Effector memory CD8-positive, alpha-beta T cell (primary cell): ENCODE measurements at regions not wholly inside any gene's neighbourhood (a gene's known extent, or its start where the extent isn't known, plus 50 kb on each side); places are given as distances from the start of the nearest gene placed in this dataset.
"Not testable (repeated sequence)": the region's sequence is repeated elsewhere in the genome, so short reads cannot be mapped to it uniquely, and the experiment has no call there.

ENCODE experiments used
- ATAC-seq: fragments of 150-1000 bp; cut with Tn5 transposase; replicated peaks from 2 replicates; pipeline ENCODE4 v1.10.0; 2021; ENCODE audit warnings: mild to moderate bottlenecking, moderate library complexity
- DNase-seq, 3 experiments: peaks; one replicate each; pipeline ENCODE4 v3.0.0; 2021
- H3K27ac Mint-ChIP-seq, 2 donors: one replicate each; pipeline ENCODE4 v1.8.0; 2022; ENCODE audit warnings: mild to moderate bottlenecking in 2 of 2, mixed read lengths in 2 of 2, moderate library complexity in 2 of 2
- H3K27me3 Mint-ChIP-seq, 2 donors: one replicate each; pipeline ENCODE4 v1.8.0; 2022; ENCODE audit warnings: mixed read lengths in 2 of 2
- H3K36me3 Mint-ChIP-seq: one replicate; pipeline ENCODE4 v1.8.0; 2022; ENCODE audit warnings: mild to moderate bottlenecking, moderate library complexity, mixed read lengths; ENCODE audit not compliant: insufficient read depth
- H3K4me1 Mint-ChIP-seq, 2 donors: one replicate each; pipeline ENCODE4 v1.8.0; 2022; ENCODE audit warnings: low read depth in 2 of 2, mixed read lengths in 2 of 2
- H3K4me3 Mint-ChIP-seq, 2 donors: one replicate each; pipeline ENCODE4 v1.8.0; 2022; ENCODE audit warnings: mild to moderate bottlenecking in 2 of 2, mixed read lengths in 2 of 2, moderate library complexity in 2 of 2
- H3K9me3 Mint-ChIP-seq, 2 donors: one replicate each; pipeline ENCODE4 v1.8.0; 2022; ENCODE audit warnings: mixed read lengths in 2 of 2

- H3K36me3 Mint-ChIP-seq: no peaks in the 10 kb centered on the region
- DNase-seq (no peak), ATAC-seq (no peak)
- H3K9me3 Mint-ChIP-seq: no peaks in the 10 kb centered on the region
- H3K4me1 Mint-ChIP-seq: peaks cover 7 to 20% of the 10 kb centered on the region in 2 donors
- H3K4me3 Mint-ChIP-seq: no peak overlapping the region
- H3K27ac Mint-ChIP-seq: peak overlapping the region in 1 of 2 donors; percentile 26
- H3K27me3 Mint-ChIP-seq: peaks cover 0 to 5% of the 10 kb centered on the region in 2 donors
Measured at GRCh38 chr6:150744522-150745260, 120.8 kb upstream of the MTHFD1L start.

- Mint-ChIP-seq H3K4me1 (peaks cover 7 to 20% of the 10 kb centered on the region in 2 donors), H3K36me3 (no peaks in the 10 kb centered on the region)
- ATAC-seq: no peak
Measured at GRCh38 chr6:150745896-150746295, 119.6 kb upstream of the MTHFD1L start.

GRCh38 chr6:150747155-150747554, 118.3 kb upstream of the MTHFD1L start:
- H3K4me3 Mint-ChIP-seq: peak overlapping the region in 1 of 2 donors; percentile 6
- H3K36me3 Mint-ChIP-seq: no peaks in the 10 kb centered on the region
- no peaks in the 10 kb centered on the region for H3K27me3 Mint-ChIP-seq
- DNase-seq (no peak), ATAC-seq (peak; percentile 14)
- peaks cover 4 to 16% of the 10 kb centered on the region in 2 donors for H3K4me1 Mint-ChIP-seq
- no peak overlapping the region for H3K27ac Mint-ChIP-seq
- H3K9me3 Mint-ChIP-seq: no peaks in the 10 kb centered on the region

More at GRCh38 chr6:150745896-150746295, 119.6 kb upstream of the MTHFD1L start:
- no peak for DNase-seq
- Mint-ChIP-seq H3K27me3 (peaks cover 0 to 5% of the 10 kb centered on the region in 2 donors), H3K9me3 (no peaks in the 10 kb centered on the region), H3K27ac (no peak overlapping the region), H3K4me3 (no peak overlapping the region)

GRCh38 chr6:150749091-150749670, 116.3 kb upstream of the MTHFD1L start:
- H3K27ac Mint-ChIP-seq: no peak overlapping the region
- peaks cover 4 to 16% of the 10 kb centered on the region in 2 donors for H3K4me1 Mint-ChIP-seq
- no peak overlapping the region for H3K4me3 Mint-ChIP-seq
- ATAC-seq: no peak
- no peaks in the 10 kb centered on the region for H3K9me3 Mint-ChIP-seq
- H3K27me3 Mint-ChIP-seq: no peaks in the 10 kb centered on the region
- no peak for DNase-seq
- no peaks in the 10 kb centered on the region for H3K36me3 Mint-ChIP-seq

GRCh38 chr6:150751296-150751695, 114.2 kb upstream of the MTHFD1L start:
- no peaks in the 10 kb centered on the region for H3K36me3 Mint-ChIP-seq
- DNase-seq: no peak
- H3K27me3 Mint-ChIP-seq: no peaks in the 10 kb centered on the region
- no peak for ATAC-seq
- H3K9me3 Mint-ChIP-seq: no peaks in the 10 kb centered on the region
- H3K27ac Mint-ChIP-seq: no peak overlapping the region
- H3K4me1 Mint-ChIP-seq: peaks cover 4 to 15% of the 10 kb centered on the region in 2 donors
- H3K4me3 Mint-ChIP-seq: no peak overlapping the region

GRCh38 chr6:150752409-150752808, 113.1 kb upstream of the MTHFD1L start:
- ATAC-seq: no peak
- no peaks in the 10 kb centered on the region for H3K27me3 Mint-ChIP-seq

GRCh38 chr6:150753371-150754064, 112.0 kb upstream of the MTHFD1L start:
- Mint-ChIP-seq H3K27me3 (no peaks in the 10 kb centered on the region), H3K27ac (no peak overlapping the region), H3K36me3 (no peaks in the 10 kb centered on the region), H3K9me3 (peaks cover 0 to 1% of the 10 kb centered on the region in 2 donors), H3K4me3 (no peak overlapping the region), H3K4me1 (peaks cover 0 to 6% of the 10 kb centered on the region in 2 donors)
- DNase-seq (no peak), ATAC-seq (no peak)

More at GRCh38 chr6:150752409-150752808, 113.1 kb upstream of the MTHFD1L start:
- no peak overlapping the region for H3K27ac Mint-ChIP-seq
- no peaks in the 10 kb centered on the region for H3K36me3 Mint-ChIP-seq
- peaks cover 2 to 6% of the 10 kb centered on the region in 2 donors for H3K4me1 Mint-ChIP-seq
- no peak for DNase-seq
- no peak overlapping the region for H3K4me3 Mint-ChIP-seq
- H3K9me3 Mint-ChIP-seq: no peaks in the 10 kb centered on the region

GRCh38 chr6:150755042-150755441, 110.5 kb upstream of the MTHFD1L start:
- Mint-ChIP-seq H3K27ac (no peak overlapping the region), H3K27me3 (no peaks in the 10 kb centered on the region), H3K4me3 (no peak overlapping the region), H3K4me1 (peaks cover 0 to 2% of the 10 kb centered on the region in 2 donors), H3K36me3 (no peaks in the 10 kb centered on the region), H3K9me3 (peaks cover 0 to 1% of the 10 kb centered on the region in 2 donors)
- DNase-seq (no peak), ATAC-seq (no peak)

- peaks cover 0 to 1% of the 10 kb centered on the region in 2 donors for H3K9me3 Mint-ChIP-seq
- H3K27ac Mint-ChIP-seq: no peak overlapping the region
Measured at GRCh38 chr6:150755524-150755923, 110.0 kb upstream of the MTHFD1L start.

GRCh38 chr6:150756173-150756572, 109.3 kb upstream of the MTHFD1L start:
- Mint-ChIP-seq H3K27me3 (no peaks in the 10 kb centered on the region), H3K27ac (no peak overlapping the region)

More at GRCh38 chr6:150755524-150755923, 110.0 kb upstream of the MTHFD1L start:
- Mint-ChIP-seq H3K4me1 (peaks cover 0 to 2% of the 10 kb centered on the region in 2 donors), H3K27me3 (no peaks in the 10 kb centered on the region), H3K4me3 (no peak overlapping the region), H3K36me3 (no peaks in the 10 kb centered on the region)
- DNase-seq (no peak), ATAC-seq (no peak)

GRCh38 chr6:150757807-150758206, 107.7 kb upstream of the MTHFD1L start:
- H3K36me3 Mint-ChIP-seq, H3K4me1 Mint-ChIP-seq: not testable (repeated sequence)

More at GRCh38 chr6:150756173-150756572, 109.3 kb upstream of the MTHFD1L start:
- Mint-ChIP-seq H3K4me3 (no peak overlapping the region), H3K9me3 (peaks cover 0 to 1% of the 10 kb centered on the region in 2 donors), H3K4me1 (peaks cover 0 to 2% of the 10 kb centered on the region in 2 donors), H3K36me3 (no peaks in the 10 kb centered on the region)
- no peak for ATAC-seq
- DNase-seq: no peak

GRCh38 chr6:150759483-150759882, 106.0 kb upstream of the MTHFD1L start:
- no peak overlapping the region for H3K27ac Mint-ChIP-seq
- H3K36me3 Mint-ChIP-seq: no peaks in the 10 kb centered on the region
- no peak overlapping the region for H3K4me3 Mint-ChIP-seq
- H3K9me3 Mint-ChIP-seq: peaks cover 0 to 1% of the 10 kb centered on the region in 2 donors
- H3K27me3 Mint-ChIP-seq: peaks cover 0 to 4% of the 10 kb centered on the region in 2 donors
- DNase-seq (no peak), ATAC-seq (no peak)
- peaks cover under 1 to 2% of the 10 kb centered on the region in 2 donors for H3K4me1 Mint-ChIP-seq

More at GRCh38 chr6:150757807-150758206, 107.7 kb upstream of the MTHFD1L start:
- ATAC-seq, H3K4me3 Mint-ChIP-seq, H3K9me3 Mint-ChIP-seq, DNase-seq, H3K27me3 Mint-ChIP-seq: not testable (repeated sequence)
- H3K27ac Mint-ChIP-seq: peak overlapping the region in 1 of 2 donors; percentile 29

GRCh38 chr6:150761771-150762170, 103.7 kb upstream of the MTHFD1L start:
- Mint-ChIP-seq H3K9me3 (peaks cover 0 to 1% of the 10 kb centered on the region in 2 donors), H3K27ac (no peak overlapping the region), H3K27me3 (peaks cover 0 to 9% of the 10 kb centered on the region in 2 donors), H3K4me1 (peaks cover 2 to 4% of the 10 kb centered on the region in 2 donors), H3K36me3 (no peaks in the 10 kb centered on the region), H3K4me3 (no peak overlapping the region)
- no peak for ATAC-seq
- DNase-seq: no peak
